ENCODE measurements at regions not wholly inside any gene's neighbourhood (a gene's known extent, or its start where the extent isn't known, plus 50 kb on each side); places are given as distances from the start of the nearest gene placed in this dataset.
A peak's percentile ranks its signal among the peaks of the same experiment; 100 is the strongest.
"Not testable (repeated sequence)": the region's sequence is repeated elsewhere in the genome, so short reads cannot be mapped to it uniquely, and the experiment has no call there.

DNA sequence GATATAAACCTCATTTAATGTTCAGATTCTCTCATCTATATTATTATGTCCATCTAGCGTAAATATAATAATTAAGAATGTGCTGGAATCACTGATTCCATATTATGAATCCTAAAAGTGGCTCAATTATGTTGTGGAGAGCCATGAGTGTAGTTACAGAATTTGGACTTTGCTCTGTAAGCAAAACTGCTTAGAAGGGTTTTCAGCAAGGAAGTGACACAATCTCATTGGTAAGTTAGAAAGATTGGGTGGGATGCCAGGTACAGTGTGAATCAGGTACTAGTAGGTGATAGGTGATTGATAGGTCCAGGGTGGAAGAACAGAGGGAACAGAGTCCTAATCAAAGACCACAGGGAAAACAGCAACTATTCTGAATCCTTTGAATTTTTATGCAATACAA is 74.9 kb upstream of the ABLIM1 start:
- no peak for DNase-seq (ENCODE audit: low spot score)

DNA sequence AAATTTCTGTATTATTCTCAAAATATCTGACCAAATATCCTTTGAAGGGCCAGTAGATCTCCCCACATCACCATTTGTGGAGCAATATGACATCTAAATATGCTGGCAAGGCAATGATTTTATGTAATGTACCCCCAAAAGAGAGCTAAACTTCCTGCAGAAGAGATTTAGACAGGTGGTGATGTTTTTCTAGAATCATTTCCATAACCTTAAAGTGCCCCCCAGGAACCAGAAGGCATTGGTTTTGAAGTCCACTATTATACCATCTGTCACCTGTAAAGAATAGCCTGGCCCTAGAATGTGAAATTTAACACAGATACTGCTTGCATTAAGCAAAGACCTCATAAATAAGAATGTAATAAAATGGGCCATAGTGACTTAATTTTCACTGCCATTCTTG is 77.9 kb upstream of the ABLIM1 start:
- no peak for DNase-seq (ENCODE audit: low spot score)

DNA sequence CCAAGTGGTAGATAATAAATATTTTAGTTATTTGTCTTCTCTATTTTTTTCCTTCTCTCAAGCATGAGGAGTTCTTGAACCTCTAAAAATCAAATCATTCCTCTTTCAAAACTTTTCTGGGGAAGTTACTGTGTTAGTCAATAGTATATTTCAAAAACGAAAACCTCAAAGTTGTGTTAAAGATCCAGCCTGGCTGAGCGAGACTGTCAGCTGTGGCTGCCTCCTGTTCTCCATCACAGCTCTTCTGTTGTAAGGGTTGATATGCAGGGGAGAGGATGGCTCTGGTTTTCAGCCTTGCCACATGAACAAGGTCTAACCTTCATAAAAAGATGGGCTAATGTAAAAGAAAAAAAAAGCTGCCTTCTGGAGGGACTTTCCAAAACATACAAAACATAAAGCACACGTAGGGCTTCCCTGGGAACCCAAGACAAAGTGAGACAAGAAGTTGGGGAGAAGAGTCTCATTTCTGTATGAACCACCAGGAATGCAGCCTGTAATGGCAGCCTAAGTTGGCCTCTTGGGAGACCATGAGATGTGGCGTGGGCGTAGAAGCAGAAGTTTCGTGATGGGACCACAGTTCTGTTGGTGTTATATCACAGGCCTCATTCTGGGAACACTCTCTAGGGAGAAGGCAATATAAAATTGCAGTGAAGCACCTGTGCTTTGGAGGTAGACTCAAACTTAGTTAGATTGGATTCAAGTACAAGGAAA is 77.9 kb upstream of the FHIP2A start:
- no peak for DNase-seq (ENCODE audit: low spot score)

DNA sequence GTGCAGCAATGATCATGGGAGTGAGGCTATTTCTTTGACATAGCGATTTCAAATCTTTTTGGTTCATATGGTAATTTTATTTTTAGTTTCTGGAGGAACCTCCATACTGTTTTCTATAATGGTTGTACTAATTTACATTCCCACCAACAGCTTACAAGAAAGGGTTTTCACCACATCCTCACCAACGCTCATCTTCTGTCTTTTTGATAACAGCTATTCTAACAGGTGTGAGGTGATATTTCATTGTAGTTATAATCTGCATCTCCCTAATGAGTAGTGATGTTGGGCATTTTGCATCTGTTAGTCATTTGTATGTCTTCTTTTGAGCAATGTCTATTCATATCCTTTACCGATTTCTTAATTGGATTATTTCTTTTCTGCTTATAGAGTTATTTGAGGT is 75.0 kb upstream of the FHIP2A start:
- no peak for DNase-seq (ENCODE audit: low spot score)

DNA sequence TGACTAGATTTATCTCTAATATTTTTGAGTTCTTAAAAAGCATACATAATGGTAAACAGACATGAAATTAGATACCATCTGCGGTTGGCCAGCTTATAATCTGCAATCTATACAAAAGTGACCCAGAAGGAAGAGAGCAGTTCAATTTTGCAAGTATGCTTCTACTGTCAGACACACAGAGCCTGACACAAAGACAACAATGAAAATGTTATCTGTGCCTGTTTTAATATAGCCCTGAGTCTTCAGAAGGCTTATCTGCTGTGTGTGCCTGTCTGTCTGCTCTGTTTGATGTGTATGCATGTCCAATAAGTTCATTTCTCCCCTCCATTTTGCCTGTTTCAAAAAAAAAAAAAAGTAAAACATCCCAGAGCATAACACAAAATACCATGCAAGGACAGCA is 73.3 kb upstream of the FHIP2A start:
- DNase-seq (ENCODE audit: low spot score) = no peak

DNA sequence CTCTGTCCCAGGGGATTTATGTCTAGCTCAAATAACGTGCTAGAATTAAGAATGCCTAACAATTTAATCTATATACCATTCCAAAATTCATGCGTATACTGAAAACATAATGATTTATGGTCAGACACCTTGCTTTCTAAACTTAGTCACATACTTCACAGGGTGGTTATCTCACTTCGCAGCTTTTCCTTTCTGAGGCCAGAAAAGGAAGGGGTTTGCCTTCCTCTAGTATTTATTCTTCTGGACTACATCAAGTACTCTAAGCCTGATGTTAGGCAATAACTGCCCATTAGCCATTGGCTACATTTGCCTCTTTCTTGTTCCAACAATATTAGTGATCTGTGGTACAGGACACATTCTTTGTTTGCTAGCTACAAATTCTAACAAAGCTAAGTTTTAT is 72.6 kb upstream of the FHIP2A start:
- DNase-seq (ENCODE audit: low spot score) = no peak

DNA sequence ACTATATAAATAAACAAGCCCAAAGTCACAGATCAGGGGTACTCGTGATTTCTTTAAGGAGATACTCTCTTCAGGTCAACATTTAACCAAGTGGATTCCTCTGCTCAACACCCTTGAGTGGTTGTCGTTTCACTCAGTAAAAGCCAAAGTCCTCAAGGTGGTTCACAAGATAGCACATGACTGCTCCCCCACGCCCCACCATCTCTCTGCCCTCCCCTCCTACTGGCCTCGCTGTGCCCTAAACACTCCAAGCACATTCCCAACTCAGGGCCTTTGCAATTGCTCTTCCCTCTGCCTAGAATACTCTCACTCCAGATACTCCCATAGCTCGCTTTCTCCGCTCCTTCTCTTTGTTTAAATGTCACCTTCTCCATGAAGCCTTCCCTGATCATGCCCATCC is 72.1 kb upstream of the FHIP2A start:
- DNase-seq (ENCODE audit: low spot score) = no peak

DNA sequence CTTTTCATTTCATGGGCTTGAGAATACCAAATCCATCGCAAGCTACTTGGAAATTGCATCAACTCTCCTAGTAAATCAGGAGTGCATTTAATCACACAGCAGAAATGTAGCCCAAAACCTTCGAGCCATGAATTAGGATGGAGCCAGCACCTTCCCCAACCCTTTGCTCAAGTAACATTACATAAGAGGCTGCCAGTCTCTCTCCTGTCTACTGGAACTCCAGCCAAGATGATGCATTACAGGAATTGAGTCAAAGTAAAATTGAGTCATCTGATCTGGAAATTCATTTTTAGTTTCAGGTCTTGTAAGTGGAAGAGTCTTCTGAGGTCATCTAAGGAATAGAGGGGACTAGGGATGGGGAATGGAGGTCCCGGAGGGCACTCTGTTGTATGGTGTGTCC is 69.7 kb upstream of the FHIP2A start:
- no peak for DNase-seq (ENCODE audit: low spot score)

DNA sequence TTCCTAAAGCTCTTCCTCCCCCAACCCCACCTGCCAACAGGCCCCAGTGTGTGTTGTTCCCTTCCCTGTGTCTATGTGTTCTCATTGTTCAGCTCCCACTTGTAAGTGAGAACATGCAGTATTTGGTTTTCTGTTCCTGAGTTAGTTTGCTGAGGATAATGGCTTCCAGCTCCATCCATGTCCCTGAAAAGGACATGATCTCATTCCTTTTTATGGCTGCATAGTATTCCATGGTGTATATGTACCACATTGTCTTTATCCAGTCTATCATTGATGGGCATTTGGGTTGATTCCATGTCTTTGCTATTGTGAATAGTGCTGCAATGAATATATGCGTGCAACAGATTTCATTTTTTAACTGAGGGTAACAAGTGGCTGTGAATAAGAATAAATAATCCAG is 69.0 kb upstream of the FHIP2A start:
- not testable (repeated sequence) for DNase-seq (ENCODE audit: low spot score)

DNA sequence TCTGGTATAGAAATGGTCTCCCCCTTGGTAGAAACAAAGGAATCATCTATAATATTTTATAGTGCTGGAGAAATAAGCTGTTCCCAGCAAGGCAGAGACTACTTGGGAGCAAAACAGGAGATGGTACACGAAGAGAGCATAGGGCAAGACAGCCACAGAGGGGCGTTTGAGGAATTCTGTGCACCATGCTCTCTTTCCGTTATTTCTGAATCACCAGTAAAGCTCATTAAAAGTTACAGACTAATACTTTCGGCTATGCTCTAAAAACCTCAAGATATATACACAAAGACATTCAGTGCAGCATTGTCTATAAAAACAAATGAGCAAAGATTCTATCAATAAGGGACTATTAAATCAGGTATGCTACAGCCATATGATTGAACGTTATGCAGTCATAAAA is 68.5 kb upstream of the FHIP2A start:
- no peak for DNase-seq (ENCODE audit: low spot score)

DNA sequence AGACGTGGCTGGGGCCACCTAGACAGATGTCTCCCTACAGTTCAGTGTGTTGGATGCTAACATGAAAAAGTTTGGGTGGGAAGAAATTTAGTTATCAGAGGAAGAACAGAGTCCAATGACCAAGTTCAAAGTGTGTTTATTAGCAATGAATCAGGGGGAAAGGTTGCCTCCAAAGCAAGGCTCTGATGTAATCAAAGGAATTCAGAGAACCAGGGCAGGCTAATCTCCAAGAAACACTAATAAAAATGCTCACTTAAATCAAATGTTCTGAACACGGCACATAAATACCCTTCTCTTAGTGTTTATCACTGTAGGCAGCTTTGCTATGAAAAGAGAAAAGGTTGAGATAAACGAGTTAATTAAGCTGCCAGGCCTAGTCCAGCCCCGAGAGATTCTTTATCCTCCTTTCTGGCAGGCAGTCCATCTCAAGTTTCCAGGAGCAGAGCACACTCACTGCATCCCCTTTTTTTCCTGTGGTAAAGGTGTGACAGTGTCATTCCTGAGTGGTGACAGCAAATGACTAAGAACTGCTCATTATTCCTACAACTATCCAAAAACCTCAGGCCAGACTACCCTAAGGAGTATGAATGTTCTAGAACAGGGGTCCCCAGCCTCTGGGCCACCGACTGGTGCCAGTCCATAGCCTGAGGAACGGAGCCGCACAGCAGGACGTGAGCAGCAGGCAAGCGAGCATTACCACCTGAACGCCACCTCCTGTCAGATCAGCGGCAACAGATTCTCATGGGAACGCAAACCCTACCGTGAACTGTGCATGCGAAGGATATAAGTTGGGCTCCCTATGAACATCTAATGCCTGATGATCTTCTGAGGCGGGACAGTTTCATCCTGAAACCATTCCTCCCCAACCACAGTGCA is 66.9 kb upstream of the FHIP2A start:
- no peak for DNase-seq (ENCODE audit: low spot score)

DNA sequence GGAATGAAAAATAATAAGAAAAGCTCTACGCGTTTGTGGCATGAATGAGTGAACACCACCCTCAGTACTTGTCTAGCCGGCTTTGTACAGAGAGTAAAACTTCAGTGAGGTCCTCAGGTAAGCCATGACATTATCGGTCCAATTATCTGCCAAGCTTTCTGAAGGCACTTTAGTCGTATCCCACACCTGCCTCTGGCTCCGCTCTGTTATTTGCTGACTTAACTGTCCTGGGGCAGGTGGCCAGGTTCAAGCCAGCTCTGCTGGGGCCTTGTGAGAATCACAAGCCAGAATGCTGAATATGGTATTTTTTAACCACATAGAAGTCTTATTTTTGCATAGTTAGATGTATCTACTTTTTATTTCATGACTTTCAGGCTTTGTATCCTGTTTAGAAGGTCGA is 66.0 kb upstream of the FHIP2A start:
- DNase-seq (ENCODE audit: low spot score) = no peak

DNA sequence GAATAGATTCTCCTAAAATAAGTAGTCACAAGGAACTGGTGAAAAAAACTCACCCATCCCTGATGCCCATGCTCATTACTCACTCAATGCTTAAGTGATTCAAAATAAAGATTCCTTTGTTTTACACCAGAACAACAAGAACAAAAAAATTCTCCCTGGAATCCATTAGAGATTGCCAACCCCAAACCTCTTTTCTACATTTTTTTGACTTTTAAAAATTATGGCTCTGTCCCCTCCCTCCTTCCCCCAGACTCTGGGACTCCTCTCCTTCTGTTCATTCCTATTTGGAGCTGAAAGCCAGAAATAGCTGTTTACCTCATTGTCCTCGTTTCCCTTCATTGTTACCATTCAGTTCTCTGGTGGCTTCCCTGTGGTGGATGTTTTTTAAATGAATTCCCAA is 63.2 kb upstream of the FHIP2A start:
- DNase-seq (ENCODE audit: low spot score) = no peak

DNA sequence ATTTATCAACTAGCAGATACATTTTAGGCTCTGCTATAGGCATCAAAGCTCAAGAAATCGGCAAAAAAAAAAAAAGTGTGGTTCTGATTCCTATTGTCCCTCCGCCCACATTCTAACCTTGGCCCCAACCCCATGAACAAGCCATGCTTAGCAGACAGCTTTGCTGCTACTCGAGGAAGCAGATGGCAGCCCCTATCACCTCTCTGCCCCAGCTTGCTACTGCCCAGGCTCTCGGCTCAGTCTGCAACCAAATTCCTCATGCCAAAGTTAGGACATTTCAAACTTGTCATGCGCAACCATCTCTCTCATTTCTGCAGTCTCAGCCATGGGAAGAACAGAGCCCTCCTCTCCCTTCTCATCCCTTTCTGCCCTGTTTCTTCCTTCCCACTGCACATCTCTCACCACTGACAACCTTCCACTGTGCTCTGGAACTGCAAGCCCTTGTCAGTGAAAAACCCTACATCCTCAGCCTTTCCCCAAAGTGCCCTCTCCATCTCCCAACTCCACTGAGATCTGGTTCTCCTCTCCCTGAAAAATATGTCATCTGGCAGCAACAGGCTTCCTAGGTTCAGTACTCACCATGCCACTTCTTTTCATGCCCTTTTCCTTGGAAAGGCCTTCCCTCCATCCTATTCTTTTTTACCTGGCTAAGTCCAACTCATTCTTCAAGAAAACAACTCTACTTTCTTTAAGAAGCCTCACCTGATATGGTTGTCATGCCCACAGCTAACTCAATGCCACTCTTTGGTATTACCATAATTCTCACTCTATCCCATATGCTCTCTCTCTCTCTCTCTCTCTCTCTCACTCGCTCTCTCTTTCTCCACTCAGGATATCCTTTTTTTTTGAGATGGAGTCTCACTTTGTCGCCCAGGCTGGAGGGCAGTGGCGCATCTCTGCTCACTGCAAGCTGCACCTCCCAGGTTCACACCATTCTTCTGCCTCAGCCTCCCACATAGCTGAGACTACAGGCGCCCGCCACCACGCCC is 60.1 kb upstream of the FHIP2A start:
- no peak for DNase-seq (ENCODE audit: low spot score)

DNA sequence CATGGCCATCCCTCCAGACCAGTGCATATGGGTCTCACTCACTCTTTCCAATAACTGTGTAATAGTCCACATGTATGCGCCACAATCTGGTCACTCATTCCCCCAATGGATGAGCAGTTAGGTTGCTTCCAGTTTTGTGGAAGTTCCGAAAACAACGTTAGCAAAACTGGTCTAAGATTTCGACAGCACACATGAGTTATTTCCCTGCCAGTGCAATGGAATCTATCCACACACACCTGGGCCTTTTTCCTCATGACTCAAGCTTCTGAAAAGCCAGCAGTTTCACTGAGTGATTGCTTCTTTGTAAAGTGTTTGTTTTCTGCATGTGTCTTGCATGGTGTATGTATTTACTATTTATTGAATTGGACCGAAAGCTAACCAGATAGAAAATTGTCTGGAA is 58.8 kb upstream of the FHIP2A start:
- no peak for DNase-seq (ENCODE audit: low spot score)

DNA sequence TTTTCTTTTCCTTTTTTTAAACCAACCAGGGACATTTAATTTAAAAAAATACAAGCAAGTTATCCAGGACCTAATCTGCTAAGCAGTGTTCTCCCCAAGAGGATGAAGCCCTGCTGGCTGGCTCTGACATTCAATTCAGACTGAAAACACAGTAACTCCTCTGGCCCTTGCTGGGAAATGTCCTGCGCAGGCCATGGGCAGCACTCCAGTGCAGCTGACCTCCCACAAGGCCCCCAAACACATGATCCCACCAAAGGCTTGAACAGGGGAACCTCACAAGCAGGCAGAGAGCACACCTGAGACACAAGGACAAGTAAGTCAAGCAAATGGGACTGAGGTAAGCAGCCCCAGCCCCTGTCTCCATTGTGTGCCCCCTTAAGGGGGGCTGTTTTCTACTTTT is 56.9 kb upstream of the FHIP2A start:
- no peak for DNase-seq (ENCODE audit: low spot score)

DNA sequence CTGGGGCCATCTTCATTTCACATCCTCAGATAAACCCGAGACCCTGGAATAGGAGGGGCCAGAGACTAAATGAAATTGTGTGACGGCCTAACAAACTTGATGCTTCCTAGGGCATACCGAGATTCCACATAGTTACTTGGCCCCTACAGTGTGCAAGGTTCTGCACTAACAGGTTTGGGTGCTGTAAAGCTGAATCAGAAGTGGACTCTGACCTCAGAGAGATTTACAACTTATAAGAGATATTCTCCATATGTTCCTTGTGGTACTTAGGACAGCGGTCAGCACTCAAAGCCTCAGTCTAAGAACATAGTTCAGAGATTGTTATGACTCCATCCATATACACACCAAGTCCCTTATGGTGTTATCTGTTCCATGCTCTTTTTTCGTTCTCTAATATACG is 55.1 kb upstream of the FHIP2A start:
- no peak for DNase-seq (ENCODE audit: low spot score)

DNA sequence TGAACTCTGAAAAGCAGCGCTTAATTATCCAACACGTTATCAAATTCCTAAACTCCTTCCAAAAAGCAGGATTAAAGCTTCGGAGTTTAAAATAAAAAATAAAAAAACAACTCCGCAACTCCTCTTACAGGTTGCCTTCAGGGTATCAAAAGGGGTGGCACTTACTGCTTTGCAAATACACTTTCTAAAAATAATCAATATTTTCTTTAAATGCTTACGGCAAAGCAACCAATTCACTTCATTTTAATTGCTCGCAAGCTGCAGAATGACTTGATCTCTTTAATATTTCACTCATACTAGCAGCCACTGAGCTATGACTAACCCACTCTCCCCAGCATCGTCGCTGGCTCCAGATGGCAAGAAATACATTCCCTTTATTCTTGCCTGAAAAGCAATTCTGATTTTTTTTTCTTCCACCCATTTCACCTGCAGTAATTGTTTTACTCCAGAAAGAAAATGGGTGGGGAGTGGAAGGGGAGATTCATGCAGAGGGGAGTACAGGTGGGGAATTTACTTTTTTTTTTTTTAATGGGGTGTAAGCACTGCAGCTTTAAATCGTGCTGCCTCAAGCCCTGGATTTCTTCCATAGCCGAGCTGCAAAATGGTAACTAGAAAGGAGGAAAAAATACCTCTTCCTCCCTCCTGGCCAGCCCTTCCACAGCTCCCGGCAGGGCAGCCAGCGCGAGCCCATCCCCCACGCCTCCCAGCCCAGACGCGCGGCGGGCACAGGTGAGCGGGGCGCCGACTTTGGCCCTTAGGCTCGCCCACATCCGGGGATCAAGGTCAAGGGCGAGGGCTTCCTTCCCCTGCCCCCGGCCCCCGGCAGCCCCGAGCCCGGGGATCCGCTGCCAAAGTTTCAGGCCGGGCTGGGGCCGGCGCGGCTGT is 54.2 kb upstream of the FHIP2A start:
- DNase-seq (ENCODE audit: low spot score) = peak; percentile 36

DNA sequence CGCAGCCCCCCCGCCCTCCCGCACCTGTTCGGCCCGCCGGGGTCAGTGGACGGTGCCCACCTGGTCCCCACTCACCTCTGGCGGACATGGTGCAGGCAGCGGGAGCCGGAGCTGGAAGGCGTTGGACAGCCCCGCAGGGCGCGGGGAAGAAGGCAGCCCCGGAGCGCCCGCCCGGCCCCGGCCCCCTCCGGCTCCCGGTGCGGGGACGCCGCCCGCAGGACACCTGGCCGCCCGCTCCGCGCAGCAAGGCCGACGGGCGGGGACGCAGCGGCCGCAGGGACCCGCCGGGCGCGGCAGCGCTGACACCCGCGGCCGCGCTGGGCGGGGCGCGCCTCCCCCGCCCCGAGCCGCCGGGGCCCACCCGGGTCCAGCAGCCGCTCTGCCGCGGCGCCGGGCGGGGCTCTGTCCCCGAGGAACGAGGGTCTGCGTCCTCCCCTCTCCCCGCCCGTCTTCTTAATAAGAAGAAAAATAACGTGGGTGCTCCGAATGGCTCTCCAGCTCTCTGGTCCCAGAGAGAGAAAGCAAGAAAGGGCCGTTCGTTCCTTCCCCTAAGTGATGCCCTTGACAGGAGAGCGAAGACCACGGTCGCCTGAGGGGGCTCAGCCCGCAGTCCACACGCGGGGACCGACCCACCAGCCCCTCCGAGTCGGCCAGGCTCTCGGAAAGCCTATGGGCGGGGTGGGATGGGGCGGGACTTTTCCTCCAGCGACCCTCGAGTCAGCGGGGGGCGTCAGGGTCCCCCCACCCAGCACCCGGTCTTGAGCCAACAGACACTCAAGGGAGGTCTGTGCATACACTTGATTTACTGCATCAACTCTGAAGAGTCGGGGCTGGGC is 53.4 kb upstream of the FHIP2A start:
- peak; percentile 49 for DNase-seq (ENCODE audit: low spot score)

DNA sequence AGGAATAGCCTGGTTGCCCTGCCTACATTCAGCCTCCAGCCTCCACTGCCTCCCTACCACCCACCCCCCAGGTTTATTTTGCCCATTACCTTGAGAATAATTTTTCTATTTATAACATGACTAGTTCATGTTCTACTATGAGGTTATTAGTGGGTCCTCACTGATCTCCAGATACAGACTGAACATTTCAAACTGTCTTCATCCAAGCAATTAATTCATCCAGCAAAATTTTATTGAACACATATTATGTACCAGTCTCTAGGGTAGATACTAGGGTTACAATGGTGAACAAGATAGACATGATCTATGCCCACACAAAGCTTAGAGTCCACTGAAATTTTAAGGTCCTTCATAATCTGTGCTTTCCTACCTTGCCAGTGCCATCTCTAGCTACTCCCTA is 51.6 kb upstream of the FHIP2A start:
- no peak for DNase-seq (ENCODE audit: low spot score)

DNA sequence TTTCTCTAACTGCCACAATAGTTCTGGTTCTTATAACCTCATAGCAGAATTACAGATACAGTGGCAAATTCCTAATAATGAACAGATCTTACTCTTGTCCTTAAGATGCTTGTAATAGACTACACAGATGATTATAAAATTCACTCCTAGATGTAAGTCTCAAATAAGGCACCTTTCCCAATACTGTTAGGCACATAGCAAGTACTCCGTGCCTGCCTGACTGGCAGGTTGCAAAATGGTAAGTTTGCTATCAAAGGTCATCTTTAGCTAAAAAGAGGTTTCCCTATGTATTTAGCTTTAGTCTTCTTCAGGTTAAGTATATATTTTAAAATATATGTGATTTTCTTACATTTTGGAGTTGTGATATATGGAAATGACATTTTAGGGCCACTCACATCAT is 50.4 kb upstream of the FHIP2A start:
- DNase-seq (ENCODE audit: low spot score) = no peak

Data from D341Med (cell line).